ENCODE measurements at regions not wholly inside any gene's neighbourhood (a gene's known extent, or its start where the extent isn't known, plus 50 kb on each side); places are given as distances from the start of the nearest gene placed in this dataset.
"Not testable (repeated sequence)": the region's sequence is repeated elsewhere in the genome, so short reads cannot be mapped to it uniquely, and the experiment has no call there.

DNA sequence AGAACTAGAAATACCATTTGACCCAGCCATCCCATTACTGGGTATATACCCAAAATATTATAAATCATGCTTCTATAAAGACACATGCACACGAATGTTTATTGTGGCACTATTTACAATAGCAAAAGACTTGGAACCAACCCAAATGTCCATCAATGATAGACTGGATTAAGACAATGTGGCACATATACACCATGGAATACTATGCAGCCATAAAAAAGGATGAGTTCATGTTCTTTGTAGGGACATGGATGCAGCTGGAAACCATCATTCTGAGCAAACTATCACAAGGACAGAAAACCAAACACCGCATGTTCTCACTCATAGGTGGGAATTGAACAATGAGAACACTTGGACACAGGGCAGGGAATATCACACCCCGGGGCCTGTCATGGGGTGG, 110.8 kb downstream of the PJA1 start:
- not testable (repeated sequence) for H3K9me3 Mint-ChIP-seq, H3K27ac Mint-ChIP-seq

DNA sequence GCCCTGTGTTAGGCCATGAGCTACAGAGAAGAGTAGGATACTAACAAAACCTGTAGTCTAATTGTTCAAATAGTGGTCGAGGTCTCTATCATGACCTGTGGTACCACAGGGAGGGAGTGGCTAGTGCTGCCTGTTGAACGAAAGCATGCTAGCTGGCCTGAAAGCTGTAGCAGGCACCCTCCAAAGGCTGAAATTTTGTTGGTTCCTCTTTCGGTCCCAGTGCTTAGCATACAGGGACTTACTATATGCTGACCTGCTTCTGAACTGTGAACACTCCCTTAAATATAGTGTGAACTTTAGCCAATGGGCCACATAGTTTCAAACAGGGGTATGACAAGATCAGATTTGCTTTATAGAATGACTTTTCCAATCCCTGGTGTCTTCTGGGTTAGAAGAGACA, 113.4 kb downstream of the PJA1 start:
- Mint-ChIP-seq H3K9me3 (no peaks in the 10 kb centered on the region), H3K4me1 (no peaks in the 10 kb centered on the region), H3K27ac (no peak overlapping the region), H3K4me3 (no peak overlapping the region), H3K36me3 (no peaks in the 10 kb centered on the region)
- DNase-seq (ENCODE audit: low spot score in 2 of 2) (no peak), ATAC-seq (no peak)

More for the DNA sequence above, 110.8 kb downstream of the PJA1 start:
- H3K4me3 Mint-ChIP-seq; ATAC-seq; DNase-seq (ENCODE audit: low spot score in 2 of 2); H3K36me3 Mint-ChIP-seq; H3K4me1 Mint-ChIP-seq: not testable (repeated sequence)

GRCh38 chrX:69050051-69050765, 115.0 kb downstream of the PJA1 start:
- Mint-ChIP-seq H3K9me3 (no peaks in the 10 kb centered on the region), H3K4me3 (no peak overlapping the region), H3K27ac (no peak overlapping the region), H3K36me3 (no peaks in the 10 kb centered on the region), H3K4me1 (no peaks in the 10 kb centered on the region)
- ATAC-seq (no peak), DNase-seq (ENCODE audit: low spot score in 2 of 2) (no peak)

DNA sequence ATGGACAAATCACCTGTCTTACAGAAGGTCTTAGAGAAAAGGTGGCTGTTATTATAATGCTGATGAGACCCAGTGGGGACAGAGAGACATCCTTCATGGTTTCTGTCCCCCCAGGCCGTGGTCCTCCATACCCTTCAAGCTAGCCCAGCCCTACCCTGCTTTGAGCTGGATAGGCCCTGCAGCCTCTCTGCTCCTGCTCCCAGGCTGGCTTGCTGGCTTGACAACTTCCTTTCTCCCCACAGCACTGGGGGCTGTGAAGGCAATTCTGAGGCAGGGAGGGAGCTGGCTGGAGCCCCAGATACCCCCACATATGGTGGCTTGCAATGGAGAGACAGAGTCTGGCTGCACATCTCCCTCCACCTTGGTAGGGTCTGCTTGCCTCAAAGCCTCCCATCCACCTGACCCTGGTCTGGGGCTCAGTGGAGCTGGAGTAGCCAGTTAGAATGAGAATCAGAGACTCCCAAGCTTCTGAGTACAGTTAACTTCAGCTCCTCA, 118.2 kb downstream of the PJA1 start:
- H3K4me3 Mint-ChIP-seq = no peak overlapping the region
- H3K27ac Mint-ChIP-seq = no peak overlapping the region
- no peak for ATAC-seq
- H3K36me3 Mint-ChIP-seq = no peaks in the 10 kb centered on the region
- no peak for DNase-seq (ENCODE audit: low spot score in 2 of 2)
- no peaks in the 10 kb centered on the region for H3K4me1 Mint-ChIP-seq
- H3K9me3 Mint-ChIP-seq = no peaks in the 10 kb centered on the region

- DNase-seq (ENCODE audit: low spot score in 2 of 2) (no peak), ATAC-seq (no peak)
Measured at GRCh38 chrX:69045616-69046345, 119.5 kb downstream of the PJA1 start.

GRCh38 chrX:69038816-69039215, 126.4 kb downstream of the PJA1 start:
- DNase-seq (ENCODE audit: low spot score in 2 of 2) = no peak

More at GRCh38 chrX:69045616-69046345, 119.5 kb downstream of the PJA1 start:
- no peaks in the 10 kb centered on the region for H3K36me3 Mint-ChIP-seq
- H3K27ac Mint-ChIP-seq = no peak overlapping the region
- H3K4me3 Mint-ChIP-seq = no peak overlapping the region
- no peaks in the 10 kb centered on the region for H3K9me3 Mint-ChIP-seq
- no peaks in the 10 kb centered on the region for H3K4me1 Mint-ChIP-seq

DNA sequence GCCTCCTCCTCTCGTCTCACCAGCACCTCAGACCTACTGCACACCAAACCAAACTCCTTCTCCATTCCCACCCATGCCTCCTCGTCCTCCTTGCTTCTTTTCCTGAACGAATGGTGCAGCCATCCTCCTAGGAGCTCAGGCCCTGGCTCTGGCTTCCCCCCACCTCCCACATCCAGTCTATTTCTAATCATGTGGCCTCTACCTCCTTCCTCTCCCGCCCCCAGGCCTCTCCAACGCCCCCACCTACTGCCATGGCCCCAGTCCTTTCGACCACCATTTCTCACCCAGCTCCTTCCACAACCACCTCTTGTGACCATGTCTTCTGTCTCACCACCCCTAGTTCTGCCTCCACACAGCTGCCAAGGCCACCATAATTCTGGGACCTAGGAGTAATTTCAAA, 127.1 kb downstream of the PJA1 start:
- DNase-seq (ENCODE audit: low spot score in 2 of 2) (no peak), ATAC-seq (no peak)
- Mint-ChIP-seq H3K4me1 (no peaks in the 10 kb centered on the region), H3K27ac (no peak overlapping the region), H3K9me3 (no peaks in the 10 kb centered on the region), H3K36me3 (no peaks in the 10 kb centered on the region), H3K4me3 (no peak overlapping the region)

More at GRCh38 chrX:69038816-69039215, 126.4 kb downstream of the PJA1 start:
- no peak overlapping the region for H3K4me3 Mint-ChIP-seq
- ATAC-seq = no peak
- no peaks in the 10 kb centered on the region for H3K36me3 Mint-ChIP-seq
- H3K27ac Mint-ChIP-seq = no peak overlapping the region
- H3K9me3 Mint-ChIP-seq = no peaks in the 10 kb centered on the region
- H3K4me1 Mint-ChIP-seq = no peaks in the 10 kb centered on the region

GRCh38 chrX:69037786-69038185, 127.5 kb downstream of the PJA1 start:
- DNase-seq (ENCODE audit: low spot score in 2 of 2) (no peak), ATAC-seq (no peak)
- H3K36me3 Mint-ChIP-seq = no peaks in the 10 kb centered on the region
- H3K27ac Mint-ChIP-seq = no peak overlapping the region
- no peaks in the 10 kb centered on the region for H3K9me3 Mint-ChIP-seq
- H3K4me1 Mint-ChIP-seq = no peaks in the 10 kb centered on the region
- H3K4me3 Mint-ChIP-seq = no peak overlapping the region

- H3K36me3 Mint-ChIP-seq = no peaks in the 10 kb centered on the region
- no peak for DNase-seq (ENCODE audit: low spot score in 2 of 2)
- H3K4me3 Mint-ChIP-seq = no peak overlapping the region
- ATAC-seq = no peak
- H3K9me3 Mint-ChIP-seq = no peaks in the 10 kb centered on the region
- H3K27ac Mint-ChIP-seq = no peak overlapping the region
- no peaks in the 10 kb centered on the region for H3K4me1 Mint-ChIP-seq
Measured at GRCh38 chrX:69036674-69037573, 128.3 kb downstream of the PJA1 start.

GRCh38 chrX:69034451-69034850, 130.8 kb downstream of the PJA1 start:
- no peak overlapping the region for H3K27ac Mint-ChIP-seq
- ATAC-seq (no peak), DNase-seq (ENCODE audit: low spot score in 2 of 2) (no peak)
- no peaks in the 10 kb centered on the region for H3K36me3 Mint-ChIP-seq
- H3K4me3 Mint-ChIP-seq = no peak overlapping the region
- H3K9me3 Mint-ChIP-seq = no peaks in the 10 kb centered on the region
- no peaks in the 10 kb centered on the region for H3K4me1 Mint-ChIP-seq

DNA sequence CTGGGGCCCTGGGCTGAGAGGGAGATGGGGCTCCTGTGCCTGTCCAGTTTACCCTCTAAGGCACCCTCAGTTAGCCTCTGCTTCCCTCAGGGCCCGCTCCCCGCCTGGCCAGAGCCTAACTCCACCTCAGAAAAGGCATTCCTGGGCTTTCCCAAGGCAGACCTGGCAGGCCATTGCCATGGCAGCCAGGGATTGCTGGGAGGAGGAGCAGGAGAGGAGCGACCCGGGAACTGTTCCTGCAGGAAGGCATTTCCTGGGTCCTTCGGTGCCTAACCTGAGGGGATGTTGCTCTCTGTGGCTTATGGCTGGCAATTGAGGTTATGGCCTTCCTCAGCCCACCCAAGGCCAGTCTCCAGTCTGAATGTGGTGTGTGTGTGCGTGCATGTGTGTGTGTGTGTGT, 131.3 kb downstream of the PJA1 start:
- ATAC-seq = no peak
- Mint-ChIP-seq H3K4me1 (no peaks in the 10 kb centered on the region), H3K9me3 (no peaks in the 10 kb centered on the region), H3K4me3 (no peak overlapping the region), H3K36me3 (no peaks in the 10 kb centered on the region), H3K27ac (no peak overlapping the region)
- no peak for DNase-seq (ENCODE audit: low spot score in 2 of 2)

DNA sequence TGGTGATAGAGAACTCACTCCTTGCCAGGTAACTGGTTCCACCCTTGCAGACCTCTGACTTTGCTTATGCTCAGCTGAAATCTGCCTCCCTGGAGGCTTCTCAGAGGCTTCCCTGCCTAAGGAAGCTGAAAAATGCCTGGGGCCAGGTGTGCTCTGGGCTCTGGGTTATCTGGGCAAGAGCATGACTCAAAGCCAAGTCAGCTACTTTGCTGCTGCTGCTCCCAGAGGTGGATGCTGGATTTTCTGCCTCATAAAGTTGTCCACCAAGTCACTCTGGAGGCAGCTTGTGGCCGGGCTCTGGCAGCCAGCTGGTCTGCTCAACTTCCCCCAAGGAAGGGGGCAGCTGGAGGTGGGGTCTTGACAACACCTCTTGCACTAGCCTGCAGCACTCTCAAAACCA, 132.7 kb downstream of the PJA1 start:
- Mint-ChIP-seq H3K36me3 (no peaks in the 10 kb centered on the region), H3K27ac (no peak overlapping the region), H3K4me3 (no peak overlapping the region), H3K4me1 (no peaks in the 10 kb centered on the region), H3K9me3 (no peaks in the 10 kb centered on the region)
- DNase-seq (ENCODE audit: low spot score in 2 of 2) (no peak), ATAC-seq (no peak)

- no peaks in the 10 kb centered on the region for H3K36me3 Mint-ChIP-seq
- H3K4me1 Mint-ChIP-seq = no peaks in the 10 kb centered on the region
- no peak for DNase-seq (ENCODE audit: low spot score in 2 of 2)
- ATAC-seq = no peak
- no peaks in the 10 kb centered on the region for H3K9me3 Mint-ChIP-seq
- no peak overlapping the region for H3K27ac Mint-ChIP-seq
- H3K4me3 Mint-ChIP-seq = no peak overlapping the region
Measured at GRCh38 chrX:69031971-69032391, 133.3 kb downstream of the PJA1 start.

DNA sequence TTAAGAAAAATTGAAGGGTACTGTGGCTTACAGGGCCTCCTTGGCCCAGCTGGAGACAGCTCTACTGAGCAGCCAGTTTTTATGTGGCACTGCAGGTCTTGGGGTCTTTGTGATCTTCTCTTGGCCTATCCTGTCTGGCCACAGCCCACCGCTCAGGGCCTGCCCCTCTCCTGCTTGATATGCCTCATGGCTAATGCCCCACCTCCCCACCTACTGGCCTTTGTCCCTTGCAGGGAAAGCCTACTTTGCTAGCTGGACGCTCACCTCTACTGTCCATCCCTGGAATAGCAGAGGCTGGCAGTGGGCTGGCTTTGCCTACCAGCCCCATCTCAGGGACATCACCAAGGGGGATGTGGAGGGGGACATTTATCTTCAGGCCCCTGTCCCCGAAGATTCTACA, 134.1 kb downstream of the PJA1 start:
- ATAC-seq (no peak), DNase-seq (ENCODE audit: low spot score in 2 of 2) (no peak)
- Mint-ChIP-seq H3K9me3 (no peaks in the 10 kb centered on the region), H3K27ac (no peak overlapping the region), H3K4me1 (no peaks in the 10 kb centered on the region), H3K4me3 (no peak overlapping the region), H3K36me3 (no peaks in the 10 kb centered on the region)

GRCh38 chrX:69029771-69030170, 135.5 kb downstream of the PJA1 start:
- Mint-ChIP-seq H3K4me3 (no peak overlapping the region), H3K27ac (no peak overlapping the region), H3K4me1 (no peaks in the 10 kb centered on the region), H3K9me3 (no peaks in the 10 kb centered on the region), H3K36me3 (no peaks in the 10 kb centered on the region)
- ATAC-seq (no peak), DNase-seq (ENCODE audit: low spot score in 2 of 2) (no peak)
